Subcutaneous abdominal adipose tissue (tissue), 5 donors: ENCODE measurements at regions not wholly inside any gene's neighbourhood (a gene's known extent, or its start where the extent isn't known, plus 50 kb on each side); places are given as distances from the start of the nearest gene placed in this dataset.

Source experiments
- H3K27ac ChIP-seq: one replicate; pipeline ENCODE4 v1.7.0; 2013; ENCODE audit warnings: low read depth, mild to moderate bottlenecking, inconsistent platforms, low read length, moderate library complexity
- H3K27me3 ChIP-seq, 5 donors: one replicate each; pipeline ENCODE4 v1.7.0; 2013; ENCODE audit warnings: low read length in 5 of 5, inconsistent platforms in 1 of 5; ENCODE audit not compliant: control insufficient read depth in 5 of 5, insufficient read depth in 4 of 5
- H3K36me3 ChIP-seq, 5 donors: one replicate each; pipeline ENCODE4 v1.7.0; 2013; ENCODE audit warnings: low read length in 5 of 5; ENCODE audit not compliant: control insufficient read depth in 5 of 5, insufficient read depth in 5 of 5
- H3K4me1 ChIP-seq, 5 donors: one replicate each; pipeline ENCODE4 v1.7.0; 2013; ENCODE audit warnings: low read length in 5 of 5, mild to moderate bottlenecking in 3 of 5, moderate library complexity in 1 of 5; ENCODE audit not compliant: control insufficient read depth in 5 of 5, insufficient read depth in 5 of 5
- H3K4me3 ChIP-seq, 5 donors: one replicate each; pipeline ENCODE4 v1.7.0; 2013; ENCODE audit warnings: low read length in 5 of 5, low read depth in 1 of 5
- H3K9ac ChIP-seq, 5 donors: one replicate each; pipeline ENCODE4 v1.7.0; 2013; ENCODE audit warnings: low read length in 5 of 5, mild to moderate bottlenecking in 4 of 5, moderate library complexity in 3 of 5
- H3K9me3 ChIP-seq, 5 donors: one replicate each; pipeline ENCODE4 v1.7.0; 2013; ENCODE audit warnings: low read length in 5 of 5; ENCODE audit not compliant: control insufficient read depth in 5 of 5
- donor health status: healthy.
- donor health status: healthy.
- donor health status: healthy.
- donor health status: healthy.
- donor health status: healthy.

GRCh38 chr18:42437001-42437400 is 482.0 kb downstream of the PIK3C3 start:
- H3K27ac ChIP-seq = no peak overlapping the region
- H3K27me3 ChIP-seq = no peaks in the 10 kb centered on the region
- H3K9me3 ChIP-seq = no peaks in the 10 kb centered on the region
- no peak overlapping the region for H3K9ac ChIP-seq
- H3K4me3 ChIP-seq = no peak overlapping the region
- no peaks in the 10 kb centered on the region for H3K4me1 ChIP-seq
- H3K36me3 ChIP-seq = no peaks in the 10 kb centered on the region

GRCh38 chr18:42437646-42438045 is 482.6 kb downstream of the PIK3C3 start:
- Histone ChIP-seq H3K36me3 (no peaks in the 10 kb centered on the region), H3K27me3 (no peaks in the 10 kb centered on the region), H3K4me1 (no peaks in the 10 kb centered on the region), H3K9me3 (no peaks in the 10 kb centered on the region), H3K27ac (no peak overlapping the region), H3K9ac (no peak overlapping the region), H3K4me3 (no peak overlapping the region)

GRCh38 chr18:42442656-42443055 is 487.6 kb downstream of the PIK3C3 start:
- no peak overlapping the region for H3K9ac ChIP-seq
- H3K4me1 ChIP-seq = no peaks in the 10 kb centered on the region
- no peak overlapping the region for H3K27ac ChIP-seq
- peaks cover 0 to 8% (median 3%) of the 10 kb centered on the region in 5 donors for H3K9me3 ChIP-seq
- no peaks in the 10 kb centered on the region for H3K27me3 ChIP-seq
- H3K4me3 ChIP-seq = no peak overlapping the region
- no peaks in the 10 kb centered on the region for H3K36me3 ChIP-seq

- Histone ChIP-seq H3K36me3 (no peaks in the 10 kb centered on the region), H3K27me3 (no peaks in the 10 kb centered on the region), H3K27ac (no peak overlapping the region), H3K9me3 (peaks cover 0 to 12% (median 8%) of the 10 kb centered on the region in 5 donors), H3K9ac (no peak overlapping the region), H3K4me1 (no peaks in the 10 kb centered on the region), H3K4me3 (no peak overlapping the region)
Observed at GRCh38 chr18:42444349-42444748, 489.3 kb downstream of the PIK3C3 start.

GRCh38 chr18:42445359-42445758 is 490.3 kb downstream of the PIK3C3 start:
- H3K4me1 ChIP-seq = no peaks in the 10 kb centered on the region
- no peaks in the 10 kb centered on the region for H3K27me3 ChIP-seq
- H3K27ac ChIP-seq = no peak overlapping the region
- no peak overlapping the region for H3K9ac ChIP-seq
- H3K9me3 ChIP-seq = peaks cover 0 to 12% (median 8%) of the 10 kb centered on the region in 5 donors
- no peaks in the 10 kb centered on the region for H3K36me3 ChIP-seq
- H3K4me3 ChIP-seq = no peak overlapping the region

- Histone ChIP-seq H3K4me1 (no peaks in the 10 kb centered on the region), H3K4me3 (no peak overlapping the region), H3K27me3 (no peaks in the 10 kb centered on the region), H3K9ac (no peak overlapping the region), H3K36me3 (no peaks in the 10 kb centered on the region), H3K27ac (no peak overlapping the region), H3K9me3 (peaks cover 0 to 12% (median 8%) of the 10 kb centered on the region in 5 donors)
Observed at GRCh38 chr18:42446195-42446594, 491.2 kb downstream of the PIK3C3 start.

GRCh38 chr18:42447688-42448087 is 492.7 kb downstream of the PIK3C3 start:
- Histone ChIP-seq H3K4me3 (no peak overlapping the region), H3K9ac (no peak overlapping the region), H3K27me3 (no peaks in the 10 kb centered on the region), H3K36me3 (no peaks in the 10 kb centered on the region), H3K4me1 (no peaks in the 10 kb centered on the region), H3K27ac (no peak overlapping the region), H3K9me3 (peaks cover 0 to 12% (median 8%) of the 10 kb centered on the region in 5 donors)

GRCh38 chr18:42458226-42458625 is 503.2 kb downstream of the PIK3C3 start:
- Histone ChIP-seq H3K4me3 (no peak overlapping the region), H3K9me3 (no peaks in the 10 kb centered on the region), H3K27me3 (no peaks in the 10 kb centered on the region), H3K36me3 (no peaks in the 10 kb centered on the region), H3K9ac (no peak overlapping the region), H3K4me1 (no peaks in the 10 kb centered on the region), H3K27ac (no peak overlapping the region)

GRCh38 chr18:42459873-42460272 is 504.8 kb downstream of the PIK3C3 start:
- no peaks in the 10 kb centered on the region for H3K4me1 ChIP-seq
- H3K9me3 ChIP-seq = no peaks in the 10 kb centered on the region
- no peak overlapping the region for H3K4me3 ChIP-seq
- no peaks in the 10 kb centered on the region for H3K27me3 ChIP-seq
- H3K36me3 ChIP-seq = no peaks in the 10 kb centered on the region
- H3K9ac ChIP-seq = no peak overlapping the region
- H3K27ac ChIP-seq = no peak overlapping the region

- Histone ChIP-seq H3K27ac (no peak overlapping the region), H3K4me1 (peaks cover 0 to 7% (median 0%) of the 10 kb centered on the region in 5 donors), H3K9ac (no peak overlapping the region), H3K36me3 (no peaks in the 10 kb centered on the region), H3K4me3 (no peak overlapping the region), H3K9me3 (peaks cover 0 to 2% (median 0%) of the 10 kb centered on the region in 5 donors), H3K27me3 (no peaks in the 10 kb centered on the region)
Observed at GRCh38 chr18:42471885-42472284, 516.9 kb downstream of the PIK3C3 start.

GRCh38 chr18:42473611-42474010 is 518.6 kb downstream of the PIK3C3 start:
- H3K36me3 ChIP-seq = no peaks in the 10 kb centered on the region
- no peak overlapping the region for H3K4me3 ChIP-seq

More at GRCh38 chr18:42473611-42474010, 518.6 kb downstream of the PIK3C3 start:
- H3K4me1 ChIP-seq = peaks cover 0 to 7% (median 0%) of the 10 kb centered on the region in 5 donors
- no peaks in the 10 kb centered on the region for H3K27me3 ChIP-seq
- no peak overlapping the region for H3K9ac ChIP-seq
- peak overlapping the region; percentile 24 for H3K27ac ChIP-seq
- H3K9me3 ChIP-seq = peaks cover 0 to 2% (median 0%) of the 10 kb centered on the region in 5 donors
